ENCODE measurements at regions not wholly inside any gene's neighbourhood (a gene's known extent, or its start where the extent isn't known, plus 50 kb on each side); places are given as distances from the start of the nearest gene placed in this dataset.

- no peak for DNase-seq (ENCODE audit: low read depth)
- TF ChIP-seq, protein P1, sequence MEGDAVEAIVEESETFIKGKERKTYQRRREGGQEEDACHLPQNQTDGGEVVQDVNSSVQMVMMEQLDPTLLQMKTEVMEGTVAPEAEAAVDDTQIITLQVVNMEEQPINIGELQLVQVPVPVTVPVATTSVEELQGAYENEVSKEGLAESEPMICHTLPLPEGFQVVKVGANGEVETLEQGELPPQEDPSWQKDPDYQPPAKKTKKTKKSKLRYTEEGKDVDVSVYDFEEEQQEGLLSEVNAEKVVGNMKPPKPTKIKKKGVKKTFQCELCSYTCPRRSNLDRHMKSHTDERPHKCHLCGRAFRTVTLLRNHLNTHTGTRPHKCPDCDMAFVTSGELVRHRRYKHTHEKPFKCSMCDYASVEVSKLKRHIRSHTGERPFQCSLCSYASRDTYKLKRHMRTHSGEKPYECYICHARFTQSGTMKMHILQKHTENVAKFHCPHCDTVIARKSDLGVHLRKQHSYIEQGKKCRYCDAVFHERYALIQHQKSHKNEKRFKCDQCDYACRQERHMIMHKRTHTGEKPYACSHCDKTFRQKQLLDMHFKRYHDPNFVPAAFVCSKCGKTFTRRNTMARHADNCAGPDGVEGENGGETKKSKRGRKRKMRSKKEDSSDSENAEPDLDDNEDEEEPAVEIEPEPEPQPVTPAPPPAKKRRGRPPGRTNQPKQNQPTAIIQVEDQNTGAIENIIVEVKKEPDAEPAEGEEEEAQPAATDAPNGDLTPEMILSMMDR (conservative IDR thresholded peaks at IDR 0.05; ENCODE audit: low read depth, low read length), result no peak
- H3K4me3 ChIP-seq (ENCODE audit: low read length), result no peak overlapping the region
These were observed 74.6 kb upstream of the VASH1 start for GRCh38 chr14:76686646-76687045.

DNA sequence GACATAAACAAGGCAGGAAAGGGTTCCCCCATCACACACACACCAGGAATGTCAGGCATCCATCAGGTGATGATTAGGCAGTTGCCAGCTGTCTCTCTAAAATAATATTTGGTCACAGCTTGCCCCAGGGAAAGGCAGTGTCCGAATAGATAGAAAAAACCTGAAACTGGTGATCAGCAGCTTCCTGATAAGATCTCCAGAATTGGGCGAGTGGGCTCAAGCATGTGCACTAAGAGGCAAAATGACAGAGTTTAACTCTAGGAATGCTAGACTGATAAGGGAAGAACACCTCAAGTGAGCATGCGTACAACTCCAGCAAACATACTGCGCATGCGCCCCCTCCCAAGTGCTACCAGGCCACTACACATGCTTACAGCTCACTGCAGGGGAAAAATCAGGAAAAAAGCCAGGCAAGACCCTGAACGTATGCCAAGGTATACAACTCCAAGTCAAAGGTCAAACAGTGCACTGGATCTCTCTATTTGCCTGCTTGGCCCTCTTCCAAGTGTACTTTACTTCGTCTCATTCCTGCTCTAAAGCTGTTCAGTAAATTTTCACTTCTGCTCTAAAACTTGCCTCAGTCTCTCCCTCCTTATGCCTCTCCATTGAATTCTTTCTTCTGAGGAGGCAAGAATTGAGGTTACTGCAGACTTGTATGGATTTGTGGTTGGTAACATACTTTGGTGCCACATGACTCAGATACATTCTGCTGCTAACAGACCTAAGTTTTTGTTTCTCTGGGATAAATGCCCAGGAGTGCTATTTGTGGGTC is 73.5 kb upstream of the VASH1 start:
- DNase-seq (ENCODE audit: low read depth), result no peak
- no peak overlapping the region for H3K4me3 ChIP-seq (ENCODE audit: low read length)
- TF ChIP-seq, protein P1 (conservative IDR thresholded peaks at IDR 0.05; ENCODE audit: low read depth, low read length), result no peak

DNA sequence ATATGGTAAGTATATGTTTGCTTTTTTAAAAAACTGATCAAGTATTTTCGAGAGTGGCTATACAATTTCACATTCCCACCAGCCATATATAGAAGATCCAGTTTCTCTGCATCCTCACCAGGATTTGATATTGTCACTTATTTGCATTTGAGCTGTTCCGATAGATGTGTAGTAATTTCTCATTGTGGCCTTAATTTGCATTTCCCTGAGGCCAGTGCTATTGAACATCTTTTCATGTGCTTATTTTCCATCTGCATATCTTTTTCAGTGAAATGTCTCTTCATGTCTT is 72.9 kb upstream of the VASH1 start:
- no peak for DNase-seq (ENCODE audit: low read depth)
- TF ChIP-seq, protein P1 (conservative IDR thresholded peaks at IDR 0.05; ENCODE audit: low read depth, low read length), result no peak
- H3K4me3 ChIP-seq (ENCODE audit: low read length), result no peak overlapping the region

DNA sequence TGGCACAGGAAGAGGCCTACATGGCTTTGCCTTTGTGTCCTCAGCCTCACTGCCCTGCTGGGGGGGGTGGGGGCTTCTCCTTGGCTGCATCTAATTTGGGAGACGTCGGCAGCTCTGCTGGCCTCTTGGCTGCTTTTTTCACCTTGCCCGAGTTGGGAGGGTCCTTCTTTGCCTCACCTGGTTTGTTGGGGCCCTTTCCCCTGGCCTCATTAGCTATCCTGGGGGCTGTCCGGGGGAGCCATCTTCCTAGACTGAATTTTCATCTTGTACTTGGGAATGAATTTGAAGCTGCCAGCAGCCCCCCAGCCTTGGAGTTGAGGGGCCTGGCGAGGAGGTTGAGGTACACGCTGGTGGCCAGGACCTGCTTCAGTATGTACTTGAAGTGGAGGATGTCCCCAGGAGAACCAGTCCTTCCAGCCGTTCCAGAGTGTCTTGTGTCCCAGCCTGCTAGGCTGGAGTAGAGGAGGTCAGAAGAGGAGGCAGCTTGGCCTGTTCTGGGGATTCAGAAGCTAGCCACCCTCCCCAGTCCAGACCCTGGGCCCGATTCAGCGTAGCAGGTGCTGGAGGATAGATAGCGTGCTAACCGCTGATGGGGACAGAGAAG is 70.7 kb upstream of the VASH1 start:
- TF ChIP-seq, protein P1 (conservative IDR thresholded peaks at IDR 0.05; ENCODE audit: low read depth, low read length), result no peak
- H3K4me3 ChIP-seq (ENCODE audit: low read length), result no peak overlapping the region
- DNase-seq (ENCODE audit: low read depth), result no peak

DNA sequence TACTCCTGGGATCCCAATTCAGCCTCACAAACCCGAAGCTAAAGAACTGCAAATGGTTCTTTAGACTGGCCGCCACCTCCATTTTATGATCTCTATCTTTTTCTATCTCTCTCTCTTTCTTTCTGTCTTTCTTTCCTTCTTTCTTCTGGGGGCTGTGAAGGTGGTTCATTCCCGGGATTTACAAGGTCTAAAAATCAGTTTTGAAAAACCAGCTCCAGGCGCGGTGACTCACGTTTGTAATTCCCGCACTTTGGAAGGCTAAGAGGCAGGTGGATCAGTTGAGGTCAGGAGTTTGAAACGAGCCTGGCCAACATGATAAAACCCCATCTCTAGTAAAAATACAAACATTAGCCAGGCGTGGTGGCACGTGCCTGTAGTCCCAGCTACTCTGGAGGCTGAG is 67.2 kb upstream of the VASH1 start:
- no peak for DNase-seq (ENCODE audit: low read depth)
- H3K4me3 ChIP-seq (ENCODE audit: low read length), result no peak overlapping the region
- TF ChIP-seq, protein P1 (conservative IDR thresholded peaks at IDR 0.05; ENCODE audit: low read depth, low read length), result no peak

- H3K4me3 ChIP-seq (ENCODE audit: low read length), result no peak overlapping the region
- TF ChIP-seq, protein P1 (conservative IDR thresholded peaks at IDR 0.05; ENCODE audit: low read depth, low read length), result no peak
- DNase-seq (ENCODE audit: low read depth), result no peak
These were observed 65.9 kb upstream of the VASH1 start for GRCh38 chr14:76695263-76695920.

DNA sequence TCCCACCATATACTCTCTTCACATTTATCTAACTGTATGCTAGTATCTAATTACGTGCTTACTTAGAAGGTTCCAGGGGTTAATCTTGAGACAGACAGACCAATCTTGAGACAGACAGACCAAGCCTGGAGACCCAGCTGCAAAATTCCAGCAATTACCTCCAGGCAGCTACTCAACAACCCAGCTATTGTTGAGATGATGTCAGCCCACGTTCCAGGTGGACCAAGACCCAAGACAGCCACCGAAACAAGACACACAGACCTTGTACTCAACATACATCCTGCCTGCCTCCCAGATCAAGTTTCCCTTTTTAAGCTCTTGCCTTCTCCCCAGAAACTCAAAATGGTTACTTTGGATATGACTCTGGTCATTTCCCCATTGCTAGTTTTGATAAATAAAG is 64.9 kb upstream of the VASH1 start:
- H3K4me3 ChIP-seq (ENCODE audit: low read length), result no peak overlapping the region
- TF ChIP-seq, protein P1 (conservative IDR thresholded peaks at IDR 0.05; ENCODE audit: low read depth, low read length), result no peak
- no peak for DNase-seq (ENCODE audit: low read depth)
